Renal cortical epithelial cell (primary cell): ENCODE measurements at regions not wholly inside any gene's neighbourhood (a gene's known extent, or its start where the extent isn't known, plus 50 kb on each side); places are given as distances from the start of the nearest gene placed in this dataset.
A peak's percentile ranks its signal among the peaks of the same experiment; 100 is the strongest.
"Not testable (repeated sequence)": the region's sequence is repeated elsewhere in the genome, so short reads cannot be mapped to it uniquely, and the experiment has no call there.

Experiments used
- DNase-seq: peaks from one replicate; pipeline ENCODE4 v3.0.0-alpha.2; 2011; ENCODE audit warnings: low read depth

- DNase-seq: no peak
Measured at GRCh38 chr2:146697307-146697706, 1147.5 kb upstream of the ACVR2A start.

- DNase-seq: not testable (repeated sequence)
Measured at GRCh38 chr2:146696787-146697186, 1148.0 kb upstream of the ACVR2A start.

GRCh38 chr2:146681991-146682390 is 1162.8 kb upstream of the ACVR2A start:
- no peak for DNase-seq

GRCh38 chr2:146678516-146678915 is 1166.3 kb upstream of the ACVR2A start:
- no peak for DNase-seq

- no peak for DNase-seq
Measured at GRCh38 chr2:146677280-146677679, 1167.5 kb upstream of the ACVR2A start.

GRCh38 chr2:146669735-146670134 is 1175.1 kb upstream of the ACVR2A start:
- no peak for DNase-seq

GRCh38 chr2:146666340-146666739 is 1178.5 kb upstream of the ACVR2A start:
- DNase-seq: peak; percentile 67

GRCh38 chr2:146665800-146666199 is 1179.0 kb upstream of the ACVR2A start:
- no peak for DNase-seq

GRCh38 chr2:146661473-146662096 is 1183.2 kb upstream of the ACVR2A start:
- peak; percentile 56 for DNase-seq

- DNase-seq: peak; percentile 80
Measured at GRCh38 chr2:146659976-146660375, 1184.9 kb upstream of the ACVR2A start.

GRCh38 chr2:146652311-146652710 is 1192.5 kb upstream of the ACVR2A start:
- peak; percentile 3 for DNase-seq

- no peak for DNase-seq
Measured at GRCh38 chr2:146651361-146651760, 1193.5 kb upstream of the ACVR2A start.

- DNase-seq: no peak
Measured at GRCh38 chr2:146642066-146642465, 1202.8 kb upstream of the ACVR2A start.

GRCh38 chr2:146634230-146635097 is 1210.4 kb upstream of the ACVR2A start:
- DNase-seq: peak; percentile 87

GRCh38 chr2:146633159-146633558 is 1211.7 kb upstream of the ACVR2A start:
- no peak for DNase-seq

GRCh38 chr2:146632707-146633106 is 1212.1 kb upstream of the ACVR2A start:
- DNase-seq: no peak

GRCh38 chr2:146624430-146625160 is 1220.2 kb upstream of the ACVR2A start:
- peak; percentile 6 for DNase-seq

- DNase-seq: peak; percentile 47
Measured at GRCh38 chr2:146623771-146624170, 1221.1 kb upstream of the ACVR2A start.

- DNase-seq: no peak
Measured at GRCh38 chr2:146621656-146622055, 1223.2 kb upstream of the ACVR2A start.

GRCh38 chr2:146615778-146616177 is 1229.1 kb upstream of the ACVR2A start:
- no peak for DNase-seq

GRCh38 chr2:146608490-146608889 is 1236.3 kb upstream of the ACVR2A start:
- DNase-seq: no peak

- DNase-seq: no peak
Measured at GRCh38 chr2:146604521-146604920, 1240.3 kb upstream of the ACVR2A start.

GRCh38 chr2:146602856-146603255 is 1242.0 kb upstream of the ACVR2A start:
- no peak for DNase-seq
